OCI-LY3 (cell line): ENCODE measurements at regions not wholly inside any gene's neighbourhood (a gene's known extent, or its start where the extent isn't known, plus 50 kb on each side); places are given as distances from the start of the nearest gene placed in this dataset.

Source experiments
- H2AFZ ChIP-seq: fragments of 200-600, 300-600 bp; shearing (Covaris generic); 2 replicates; pipeline ENCODE4 v1.6.0; 2014; ENCODE audit warnings: antibody characterized with exemption, low read depth, low read length
- H3K27ac ChIP-seq: fragments of 200-600, 300-600 bp; sonication (generic); 2 replicates; pipeline ENCODE4 v1.5.1; 2014; ENCODE audit warnings: mild to moderate bottlenecking, low read length, moderate library complexity, mixed read lengths
- H3K27me3 ChIP-seq: fragments of 200-600, 300-600 bp; sonication (generic); 2 replicates; pipeline ENCODE4 v1.6.1; 2014; ENCODE audit warnings: low read depth, low read length, mixed read lengths
- H3K36me3 ChIP-seq: fragments of 200-600, 300-600 bp; sonication (generic); replicated peaks from 2 replicates; pipeline ENCODE3; 2014; ENCODE audit warnings: low read depth, low read length, mixed read lengths
- H3K4me1 ChIP-seq: fragments of 300-600, 200-600 bp; sonication (generic); 2 replicates; pipeline ENCODE4 v1.6.1; 2014; ENCODE audit warnings: low read length, mixed read lengths
- H3K4me2 ChIP-seq: fragments of 200-600, 300-600 bp; sonication (generic); 2 replicates; pipeline ENCODE4 v1.6.1; 2014; ENCODE audit warnings: low read length, mixed read lengths
- H3K4me3 ChIP-seq: fragments of 300-600, 200-600 bp; sonication (generic); 2 replicates; pipeline ENCODE4 v1.5.1; 2014; ENCODE audit warnings: antibody characterized with exemption, mild to moderate bottlenecking, low read length, moderate library complexity
- H3K79me2 ChIP-seq: fragments of 300-600, 200-600 bp; shearing (Covaris generic); 2 replicates; pipeline ENCODE4 v1.6.1; 2014; ENCODE audit warnings: mild to moderate bottlenecking, low read length, mixed read lengths
- H3K9ac ChIP-seq: fragments of 300-600, 200-600 bp; shearing (Covaris generic); 2 replicates; pipeline ENCODE4 v1.6.0; 2014; ENCODE audit warnings: mild to moderate bottlenecking, low read length, moderate library complexity
- H3K9me3 ChIP-seq: fragments of 200-600, 300-600 bp; shearing (Covaris generic); 2 replicates; pipeline ENCODE4 v1.6.1; 2014; ENCODE audit warnings: low read length, mixed read lengths; ENCODE audit not compliant: insufficient read depth
- H4K20me1 ChIP-seq: fragments of 200-600, 300-600 bp; sonication (generic); 2 replicates; pipeline ENCODE4 v1.6.1; 2016; ENCODE audit warnings: low read length, mixed read lengths; ENCODE audit not compliant: insufficient read depth
- CTCF ChIP-seq: fragments of 200-600, 300-600 bp; sonication (generic); IDR thresholded peaks from 2 replicates; pipeline ENCODE4 v1.5.1; 2014; ENCODE audit warnings: antibody characterized with exemption, low read length, low read depth
- EZH2phosphoT487 ChIP-seq: fragments of 200-600 bp; shearing (Covaris generic); IDR thresholded peaks from 2 replicates; pipeline ENCODE4 v1.6.1; 2018; ENCODE audit warnings: antibody characterized with exemption, mixed run types, low read depth

DNA sequence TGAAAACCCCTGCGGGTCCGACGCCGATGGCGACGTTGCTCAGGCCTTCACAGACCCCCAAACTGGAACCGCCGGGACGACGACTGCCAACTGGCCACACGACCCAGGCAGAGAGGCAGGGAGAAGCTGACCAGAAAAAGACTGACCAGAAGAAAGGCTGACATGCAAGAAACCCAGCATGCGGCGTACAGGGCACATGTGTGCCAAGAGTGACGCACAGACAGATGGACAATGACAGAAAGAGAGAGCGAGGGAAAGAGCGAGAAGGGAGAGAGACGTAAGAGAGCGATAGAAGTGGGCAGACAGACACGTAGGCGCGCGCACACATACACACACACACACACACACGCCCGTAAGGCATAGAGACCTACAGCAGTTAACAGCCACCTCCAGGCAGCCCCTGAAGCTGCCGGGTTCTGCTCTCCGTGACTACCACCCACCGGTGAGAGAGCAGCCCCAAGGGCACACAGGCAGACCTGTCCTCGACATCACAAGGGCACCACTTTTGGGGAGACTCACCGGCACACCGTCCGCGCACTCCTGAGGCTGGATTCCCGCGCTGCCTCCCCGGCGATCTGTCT lies 67.2 kb upstream of the ZNF527 start:
- Histone ChIP-seq H4K20me1 (no peaks in the 10 kb centered on the region), H3K79me2 (no peaks in the 10 kb centered on the region), H3K27ac (no peak overlapping the region), H3K9me3 (peaks cover 16% of the 10 kb centered on the region), H2AFZ (no peak overlapping the region), H3K36me3 (no peaks in the 10 kb centered on the region), H3K9ac (no peak overlapping the region), H3K27me3 (no peaks in the 10 kb centered on the region), H3K4me3 (no peak overlapping the region), H3K4me2 (no peak overlapping the region), H3K4me1 (no peaks in the 10 kb centered on the region)
- TF ChIP-seq EZH2phosphoT487 (no peak), CTCF (no peak)

DNA sequence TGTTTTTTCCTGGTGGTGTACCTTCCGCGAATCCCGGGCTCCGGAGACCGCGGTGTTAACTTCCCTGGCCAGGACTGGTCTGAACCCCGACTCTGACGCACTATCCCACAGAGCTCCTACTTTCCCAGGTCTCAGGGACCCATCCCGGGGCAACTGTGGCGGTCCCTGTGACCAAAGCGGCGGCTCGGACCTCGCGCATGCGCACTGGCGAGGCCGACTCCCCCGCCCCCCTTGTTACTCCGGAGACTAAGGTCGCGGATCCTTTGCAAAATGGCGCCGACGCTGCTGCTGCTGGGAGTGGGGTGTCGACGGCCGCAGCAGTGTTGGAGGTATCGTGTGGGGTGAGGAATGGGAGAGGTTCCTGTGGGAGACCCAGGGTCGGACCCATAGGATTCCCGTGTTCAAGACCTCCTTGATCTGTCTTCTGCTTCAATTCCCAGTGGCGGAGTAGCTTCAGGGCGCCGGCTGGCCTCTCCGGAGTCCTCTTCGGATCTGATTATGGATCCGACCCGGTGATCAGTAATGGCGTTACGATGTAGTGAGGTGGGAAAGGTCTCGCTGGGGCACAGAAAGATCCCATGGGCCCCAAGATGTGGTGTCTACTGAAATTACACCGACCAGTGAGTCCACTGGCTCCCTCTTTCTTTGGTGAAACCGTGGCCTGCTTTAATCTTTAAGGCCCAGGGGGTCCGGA lies 66.6 kb upstream of the ZNF527 start:
- H3K27ac ChIP-seq: no peak overlapping the region
- no peaks in the 10 kb centered on the region for H3K4me1 ChIP-seq
- H3K79me2 ChIP-seq: no peaks in the 10 kb centered on the region
- no peaks in the 10 kb centered on the region for H4K20me1 ChIP-seq
- no peak for TF ChIP-seq EZH2phosphoT487
- no peak for TF ChIP-seq CTCF
- no peak overlapping the region for H2AFZ ChIP-seq
- H3K36me3 ChIP-seq: no peaks in the 10 kb centered on the region
- no peak overlapping the region for H3K9ac ChIP-seq
- no peak overlapping the region for H3K4me3 ChIP-seq
- H3K9me3 ChIP-seq: peaks cover 16% of the 10 kb centered on the region
- H3K27me3 ChIP-seq: no peaks in the 10 kb centered on the region
- H3K4me2 ChIP-seq: no peak overlapping the region

DNA sequence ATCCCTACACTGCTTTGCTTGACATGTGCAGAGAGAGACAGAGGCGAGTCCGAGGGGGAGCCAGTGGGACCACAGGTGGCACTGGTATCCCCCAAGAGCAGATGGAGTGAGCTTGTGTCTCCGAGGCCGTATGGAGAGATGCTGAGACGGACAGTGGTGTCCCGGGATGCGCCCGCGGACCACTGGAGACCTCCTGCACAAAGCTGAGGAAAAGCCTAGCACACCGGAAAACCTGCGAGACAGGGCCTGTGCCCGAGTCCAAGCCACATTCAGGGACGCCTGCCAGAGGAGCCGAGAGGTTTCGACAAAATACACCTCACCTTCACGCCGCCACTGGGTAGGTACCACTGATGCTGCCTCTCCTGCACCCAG lies 66.0 kb upstream of the ZNF527 start:
- no peaks in the 10 kb centered on the region for H3K36me3 ChIP-seq
- TF ChIP-seq CTCF (no peak), EZH2phosphoT487 (no peak)
- H4K20me1 ChIP-seq: no peaks in the 10 kb centered on the region
- no peak overlapping the region for H3K27ac ChIP-seq
- no peak overlapping the region for H3K4me3 ChIP-seq
- H3K9ac ChIP-seq: no peak overlapping the region
- no peaks in the 10 kb centered on the region for H3K79me2 ChIP-seq
- H2AFZ ChIP-seq: no peak overlapping the region
- peaks cover 16% of the 10 kb centered on the region for H3K9me3 ChIP-seq
- H3K4me1 ChIP-seq: no peaks in the 10 kb centered on the region
- no peak overlapping the region for H3K4me2 ChIP-seq
- no peaks in the 10 kb centered on the region for H3K27me3 ChIP-seq

GRCh38 chr19:37306383-37306963 lies 64.4 kb upstream of the ZNF527 start:
- Histone ChIP-seq H3K79me2 (no peaks in the 10 kb centered on the region), H3K9me3 (peaks cover 16% of the 10 kb centered on the region), H3K27me3 (no peaks in the 10 kb centered on the region), H3K4me1 (no peaks in the 10 kb centered on the region), H4K20me1 (no peaks in the 10 kb centered on the region), H2AFZ (no peak overlapping the region), H3K27ac (no peak overlapping the region), H3K36me3 (no peaks in the 10 kb centered on the region), H3K9ac (no peak overlapping the region), H3K4me2 (no peak overlapping the region), H3K4me3 (no peak overlapping the region)
- no peak for TF ChIP-seq EZH2phosphoT487
